ENCODE measurements at regions not wholly inside any gene's neighbourhood (a gene's known extent, or its start where the extent isn't known, plus 50 kb on each side); places are given as distances from the start of the nearest gene placed in this dataset.
"Not testable (repeated sequence)": the region's sequence is repeated elsewhere in the genome, so short reads cannot be mapped to it uniquely, and the experiment has no call there.

- H3K27me3 Mint-ChIP-seq = no peaks in the 10 kb centered on the region
- H3K36me3 Mint-ChIP-seq (ENCODE audit: low read depth) = no peaks in the 10 kb centered on the region
- peaks cover 4% of the 10 kb centered on the region for H3K9me3 Mint-ChIP-seq
- intact Hi-C loops (cut with micrococcal nuclease) = loop anchor here (2.0 kb wide), 1 partner anchor 17 kb away; no protein-coding TSS in a partner anchor
- H3K4me3 Mint-ChIP-seq = peak overlapping the region; percentile 21
- peaks cover 37% of the 10 kb centered on the region for H3K4me1 Mint-ChIP-seq
- H3K27ac Mint-ChIP-seq = peak overlapping the region; percentile 54
- peak; percentile 82 for DNase-seq
Measured at GRCh38 chrX:39491548-39492297, 606.0 kb downstream of the BCOR start.

DNA sequence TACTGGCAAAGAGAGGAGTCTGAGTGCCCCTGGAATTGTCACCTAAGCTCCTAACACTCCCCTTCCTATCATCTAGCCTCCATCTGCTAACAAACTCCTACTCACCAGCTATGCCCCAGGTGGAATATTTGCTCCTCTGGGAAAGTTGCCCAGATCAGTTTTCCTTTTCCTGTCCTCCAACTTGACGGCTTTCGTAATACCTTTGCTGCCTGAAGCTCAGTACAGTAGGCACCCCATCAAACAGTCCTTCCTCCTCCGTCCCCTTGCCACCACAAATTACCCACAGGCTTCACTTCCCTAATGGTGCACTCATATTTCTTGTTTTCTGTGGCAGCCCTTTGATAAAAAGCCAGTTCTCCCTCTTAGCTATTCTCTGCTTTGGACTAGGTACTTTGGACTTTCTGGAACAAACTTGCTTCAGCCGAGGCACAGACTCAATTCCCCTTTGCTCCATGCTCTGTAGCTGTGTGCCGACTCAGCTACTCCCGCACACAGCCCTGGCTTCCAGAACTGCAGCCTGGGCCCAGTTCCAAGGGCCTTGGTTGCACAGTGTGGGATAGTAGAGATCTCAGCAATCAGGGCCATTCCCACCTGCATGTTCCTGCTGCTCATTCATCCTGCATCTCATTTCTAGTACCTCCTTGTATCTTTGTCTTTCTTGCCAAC is 605.1 kb downstream of the BCOR start:
- no peak for DNase-seq
- Mint-ChIP-seq H3K27me3 (no peaks in the 10 kb centered on the region), H3K4me3 (no peak overlapping the region), H3K9me3 (peaks cover 4% of the 10 kb centered on the region), H3K4me1 (peaks cover 29% of the 10 kb centered on the region), H3K27ac (peak overlapping the region; percentile 54), H3K36me3 (ENCODE audit: low read depth) (no peaks in the 10 kb centered on the region)
- intact Hi-C loops (cut with micrococcal nuclease) = no loop called here

DNA sequence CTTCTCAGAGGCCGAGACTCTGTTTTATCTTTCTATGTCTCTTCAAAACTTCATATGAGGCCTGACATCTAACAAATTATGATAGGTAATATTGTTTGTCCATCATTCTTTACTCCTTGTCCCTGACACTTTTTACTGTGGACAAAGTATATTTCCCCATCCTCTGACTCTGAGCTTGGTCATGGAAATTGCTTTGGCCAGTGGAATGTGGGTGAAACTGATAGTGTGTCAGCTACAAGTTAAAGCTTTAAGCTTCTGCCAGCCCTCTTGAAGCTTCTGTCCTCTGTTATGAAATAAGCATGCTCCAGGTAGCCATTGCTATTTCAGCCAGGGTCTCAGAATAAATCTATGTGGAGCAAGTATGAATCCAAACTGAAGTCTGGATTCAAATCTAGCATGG is 604.6 kb downstream of the BCOR start:
- no peak for DNase-seq
- peaks cover 28% of the 10 kb centered on the region for H3K4me1 Mint-ChIP-seq
- no peaks in the 10 kb centered on the region for H3K36me3 Mint-ChIP-seq (ENCODE audit: low read depth)
- no peaks in the 10 kb centered on the region for H3K27me3 Mint-ChIP-seq
- peak overlapping the region; percentile 54 for H3K27ac Mint-ChIP-seq
- H3K9me3 Mint-ChIP-seq = peaks cover 4% of the 10 kb centered on the region
- H3K4me3 Mint-ChIP-seq = no peak overlapping the region
- intact Hi-C loops (cut with micrococcal nuclease) = no loop called here

DNA sequence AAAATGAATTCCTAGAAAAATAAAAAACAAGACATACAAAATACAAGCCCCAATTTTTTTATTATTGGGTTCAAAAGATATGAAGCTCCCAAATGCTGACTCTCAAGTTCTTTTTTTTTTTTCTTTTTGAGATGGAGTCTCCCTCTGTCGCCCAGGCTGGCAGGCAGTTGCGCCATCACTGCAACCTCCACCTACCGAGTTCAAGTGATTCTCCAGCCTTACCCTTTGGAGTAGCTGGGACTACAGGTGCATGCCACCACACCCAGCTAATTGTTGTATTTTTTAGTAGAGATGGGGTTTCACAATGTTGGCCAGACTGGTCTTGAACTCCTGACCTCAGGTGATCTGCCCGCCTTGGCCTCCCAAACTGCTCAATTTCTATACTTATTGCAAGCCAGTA is 600.6 kb downstream of the BCOR start:
- H3K4me3 Mint-ChIP-seq; H3K27me3 Mint-ChIP-seq; H3K27ac Mint-ChIP-seq; DNase-seq; H3K36me3 Mint-ChIP-seq (ENCODE audit: low read depth); H3K9me3 Mint-ChIP-seq; intact Hi-C loops (cut with micrococcal nuclease): not testable (repeated sequence)
- H3K4me1 Mint-ChIP-seq = peaks cover 20% of the 10 kb centered on the region

DNA sequence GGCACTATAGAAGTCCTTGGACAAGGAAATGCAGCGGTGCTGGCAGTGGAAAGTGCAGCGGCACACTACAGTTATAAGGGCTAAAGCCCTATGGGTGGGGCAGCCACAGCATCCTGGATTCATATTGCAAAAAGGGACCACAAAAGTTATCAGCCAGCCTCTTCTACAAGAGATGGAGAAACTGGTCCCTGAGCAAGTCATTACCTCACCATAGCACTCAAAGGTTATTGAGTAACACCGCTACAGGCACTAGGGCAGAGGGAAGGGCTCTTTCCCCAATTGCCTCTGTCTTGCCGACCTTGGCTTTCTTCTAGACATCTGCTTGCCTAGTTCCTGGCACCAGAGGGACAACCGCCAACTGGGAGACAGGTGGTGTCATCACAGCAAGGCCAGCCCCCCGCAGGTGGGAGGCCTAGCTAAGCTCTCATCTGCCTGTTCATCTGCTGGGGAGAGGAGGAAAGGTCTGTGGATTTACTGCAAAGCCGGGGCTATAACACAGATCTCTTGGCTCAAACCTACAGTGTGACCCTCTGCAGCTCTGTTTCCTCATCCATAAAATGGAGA is 600.0 kb downstream of the BCOR start:
- intact Hi-C loops (cut with micrococcal nuclease) = no loop called here

GRCh38 chrX:39499996-39500395 is 597.8 kb downstream of the BCOR start:
- Mint-ChIP-seq H3K36me3 (ENCODE audit: low read depth) (no peaks in the 10 kb centered on the region), H3K9me3 (no peaks in the 10 kb centered on the region), H3K27ac (no peak overlapping the region), H3K4me1 (peaks cover 14% of the 10 kb centered on the region), H3K27me3 (no peaks in the 10 kb centered on the region), H3K4me3 (no peak overlapping the region)
- intact Hi-C loops (cut with micrococcal nuclease) = loop anchor here (10.0 kb wide), 2 partner anchors 75 to 235 kb away; no protein-coding TSS in a partner anchor
- no peak for DNase-seq

More for the DNA sequence above, 600.0 kb downstream of the BCOR start:
- Mint-ChIP-seq H3K4me1 (peaks cover 13% of the 10 kb centered on the region), H3K27ac (no peak overlapping the region), H3K4me3 (no peak overlapping the region), H3K9me3 (no peaks in the 10 kb centered on the region), H3K36me3 (ENCODE audit: low read depth) (no peaks in the 10 kb centered on the region), H3K27me3 (no peaks in the 10 kb centered on the region)
- no peak for DNase-seq

DNA sequence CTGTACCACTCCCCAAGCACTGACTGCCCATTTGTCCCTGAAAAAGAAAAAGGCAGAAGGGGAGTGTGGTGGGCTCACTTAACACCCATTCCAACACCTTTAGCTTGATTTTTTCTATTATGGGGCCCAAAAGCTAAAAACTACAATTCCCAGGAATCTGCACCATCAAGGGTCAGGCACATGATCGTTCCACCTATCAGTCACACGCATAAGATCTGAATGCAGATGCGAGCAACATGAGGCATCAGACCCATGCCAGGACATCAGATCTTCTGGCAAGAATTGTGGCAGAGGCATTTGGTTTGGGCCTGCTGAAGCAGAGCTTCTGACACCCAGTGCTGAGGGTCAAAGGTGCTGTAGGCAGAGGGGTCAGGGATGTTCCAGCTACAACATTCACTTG is 595.9 kb downstream of the BCOR start:
- Mint-ChIP-seq H3K4me1 (peaks cover 14% of the 10 kb centered on the region), H3K36me3 (ENCODE audit: low read depth) (no peaks in the 10 kb centered on the region), H3K9me3 (no peaks in the 10 kb centered on the region), H3K4me3 (no peak overlapping the region), H3K27me3 (no peaks in the 10 kb centered on the region), H3K27ac (no peak overlapping the region)
- no peak for DNase-seq
- intact Hi-C loops (cut with micrococcal nuclease) = loop anchor here (10.0 kb wide), 2 partner anchors 73 to 237 kb away; no protein-coding TSS in a partner anchor

GRCh38 chrX:39502486-39502885 is 595.3 kb downstream of the BCOR start:
- intact Hi-C loops (cut with micrococcal nuclease) = loop anchor here (10.0 kb wide), 2 partner anchors 72 to 238 kb away; no protein-coding TSS in a partner anchor
- Mint-ChIP-seq H3K4me3 (no peak overlapping the region), H3K4me1 (peaks cover 13% of the 10 kb centered on the region), H3K36me3 (ENCODE audit: low read depth) (no peaks in the 10 kb centered on the region), H3K27ac (no peak overlapping the region), H3K27me3 (no peaks in the 10 kb centered on the region), H3K9me3 (no peaks in the 10 kb centered on the region)
- DNase-seq = no peak

DNA sequence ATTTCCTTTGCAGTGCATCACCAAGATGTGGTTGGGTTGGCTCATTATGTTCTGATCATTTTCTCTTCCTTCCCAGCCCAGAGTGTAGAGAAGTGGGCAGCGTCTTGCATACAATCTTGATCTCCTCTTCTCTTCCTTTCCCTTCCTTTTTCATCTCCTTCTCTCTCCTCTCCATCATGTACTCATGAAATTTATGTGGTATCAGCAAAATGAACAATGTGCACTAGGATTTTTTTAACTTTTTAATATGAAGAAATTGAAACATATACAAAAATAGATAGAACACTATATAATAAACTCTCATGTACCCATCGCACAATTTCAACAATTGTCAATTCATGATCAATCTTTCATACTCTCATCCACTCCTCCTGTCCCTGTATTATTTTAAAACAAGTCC is 593.5 kb downstream of the BCOR start:
- Mint-ChIP-seq H3K27me3 (no peaks in the 10 kb centered on the region), H3K36me3 (ENCODE audit: low read depth) (no peaks in the 10 kb centered on the region), H3K9me3 (no peaks in the 10 kb centered on the region), H3K27ac (no peak overlapping the region), H3K4me3 (no peak overlapping the region), H3K4me1 (peaks cover 17% of the 10 kb centered on the region)
- intact Hi-C loops (cut with micrococcal nuclease) = loop anchor here (10.0 kb wide), 2 partner anchors 71 to 239 kb away; no protein-coding TSS in a partner anchor
- no peak for DNase-seq

DNA sequence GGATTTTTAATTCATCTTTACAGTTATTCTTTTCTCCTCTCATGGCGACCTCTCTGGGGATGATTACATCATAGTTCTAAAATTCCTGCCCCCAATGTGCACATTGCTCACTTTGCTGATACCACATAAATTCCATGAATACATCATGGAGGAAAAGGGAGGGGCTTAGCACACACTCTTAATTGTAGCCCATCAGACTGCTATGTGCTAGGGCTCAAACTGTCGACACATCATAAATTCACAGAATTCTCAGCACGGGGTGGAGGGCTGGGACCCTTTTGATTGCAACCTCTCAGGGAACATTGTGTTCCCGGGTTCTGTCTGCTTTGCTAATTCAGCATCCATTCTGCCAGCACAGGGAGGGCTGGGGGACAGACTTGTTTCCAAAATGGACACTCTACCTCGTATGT is 592.9 kb downstream of the BCOR start:
- DNase-seq = no peak
- H3K27me3 Mint-ChIP-seq = no peaks in the 10 kb centered on the region
- no peak overlapping the region for H3K27ac Mint-ChIP-seq
- peaks cover 15% of the 10 kb centered on the region for H3K4me1 Mint-ChIP-seq
- no peak overlapping the region for H3K4me3 Mint-ChIP-seq
- H3K9me3 Mint-ChIP-seq = no peaks in the 10 kb centered on the region
- no peaks in the 10 kb centered on the region for H3K36me3 Mint-ChIP-seq (ENCODE audit: low read depth)
- intact Hi-C loops (cut with micrococcal nuclease) = loop anchor here (5.0 to 10.0 kb wide), 4 partner anchors 70 to 240 kb away; no protein-coding TSS in a partner anchor

DNA sequence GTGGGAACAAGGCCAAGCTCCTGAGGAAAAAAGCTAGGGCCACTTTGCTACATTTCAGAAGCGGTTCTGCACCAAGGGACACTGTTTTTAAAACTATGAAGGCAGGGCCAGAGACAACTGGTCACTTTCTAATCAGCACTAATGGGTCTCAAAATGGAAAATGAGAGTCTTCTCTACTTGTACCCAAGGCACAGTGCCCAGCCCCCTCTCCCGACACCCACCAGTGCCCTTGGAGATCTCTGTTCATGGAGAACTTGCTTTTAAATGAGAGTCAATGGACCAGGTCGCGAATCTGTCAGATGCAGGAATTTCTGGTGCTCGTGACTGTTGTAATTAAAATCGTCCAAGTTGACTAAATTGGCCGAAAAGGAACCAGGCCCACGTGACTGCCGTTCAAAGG is 591.6 kb downstream of the BCOR start:
- intact Hi-C loops (cut with micrococcal nuclease) = loop anchor here (5.0 to 10.0 kb wide), 4 partner anchors 69 to 241 kb away; no protein-coding TSS in a partner anchor
- DNase-seq = no peak
- Mint-ChIP-seq H3K36me3 (ENCODE audit: low read depth) (no peaks in the 10 kb centered on the region), H3K4me1 (peaks cover 12% of the 10 kb centered on the region), H3K9me3 (no peaks in the 10 kb centered on the region), H3K27ac (no peak overlapping the region), H3K27me3 (no peaks in the 10 kb centered on the region), H3K4me3 (no peak overlapping the region)

DNA sequence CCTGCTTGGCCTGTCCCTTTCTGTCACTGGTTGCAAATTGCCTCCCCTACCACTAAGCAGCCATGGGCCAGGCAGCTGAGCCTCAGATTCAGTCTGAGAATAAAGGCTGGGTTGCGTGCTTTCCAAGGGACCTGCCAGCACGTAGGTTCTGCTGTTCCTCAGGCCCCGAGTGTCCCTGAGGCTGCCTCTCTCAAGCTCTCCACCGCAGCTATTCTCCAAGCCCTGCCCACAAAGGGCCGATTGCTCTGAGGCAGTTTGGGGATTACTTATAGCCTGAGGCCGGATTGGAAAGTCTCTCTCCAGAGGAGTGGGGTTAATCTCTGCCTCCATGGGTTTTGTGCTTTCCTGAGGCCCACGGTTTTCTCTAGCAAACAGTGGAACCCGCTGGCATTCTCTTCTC is 590.7 kb downstream of the BCOR start:
- Mint-ChIP-seq H3K27ac (no peak overlapping the region), H3K36me3 (ENCODE audit: low read depth) (no peaks in the 10 kb centered on the region), H3K4me3 (no peak overlapping the region), H3K4me1 (peaks cover 11% of the 10 kb centered on the region), H3K27me3 (no peaks in the 10 kb centered on the region), H3K9me3 (no peaks in the 10 kb centered on the region)
- DNase-seq = no peak
- intact Hi-C loops (cut with micrococcal nuclease) = loop anchor here (5.0 to 10.0 kb wide), 4 partner anchors 68 to 242 kb away; no protein-coding TSS in a partner anchor

DNA sequence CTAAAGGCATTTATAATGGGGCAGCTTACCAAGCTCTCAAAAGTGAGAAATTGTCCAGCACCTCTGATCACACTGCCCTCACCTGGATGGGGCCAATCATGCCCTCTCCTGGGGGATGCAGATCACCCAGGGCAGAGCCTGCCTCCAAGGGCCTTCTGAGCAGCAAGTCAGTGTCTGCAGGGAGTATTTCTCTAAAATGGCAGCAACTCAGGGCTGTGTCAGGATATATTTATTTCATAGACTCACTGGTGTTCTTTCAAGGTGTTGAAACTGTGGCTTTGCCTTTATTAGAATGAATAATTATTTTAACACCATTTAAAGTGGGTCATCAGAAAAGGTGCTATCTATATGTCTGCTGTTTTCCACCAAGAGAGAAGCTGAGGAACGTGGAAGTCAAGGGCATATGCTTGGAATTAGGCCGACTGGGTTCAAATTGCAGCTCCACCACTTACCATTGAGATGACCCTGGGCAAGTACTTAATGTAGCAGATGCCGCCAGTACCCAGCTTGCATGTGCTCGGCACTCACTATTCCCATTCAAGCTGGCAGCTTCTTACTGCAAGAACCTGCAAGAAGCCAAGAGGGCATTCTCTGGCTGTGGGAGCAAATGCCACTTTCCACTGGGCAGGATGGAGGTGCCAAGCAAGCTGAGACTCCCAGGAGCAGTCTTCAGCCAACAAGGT is 590.0 kb downstream of the BCOR start:
- Mint-ChIP-seq H3K4me3 (no peak overlapping the region), H3K9me3 (no peaks in the 10 kb centered on the region), H3K27me3 (no peaks in the 10 kb centered on the region), H3K4me1 (peaks cover 11% of the 10 kb centered on the region), H3K27ac (no peak overlapping the region), H3K36me3 (ENCODE audit: low read depth) (no peaks in the 10 kb centered on the region)
- DNase-seq = no peak
- intact Hi-C loops (cut with micrococcal nuclease) = loop anchor here (2.0 to 10.0 kb wide), 5 partner anchors 17 to 243 kb away; no protein-coding TSS in a partner anchor
